ENCODE measurements at regions not wholly inside any gene's neighbourhood (a gene's known extent, or its start where the extent isn't known, plus 50 kb on each side); places are given as distances from the start of the nearest gene placed in this dataset.

GRCh38 chr10:71908998-71909397, 55.2 kb upstream of the CHST3 start (continued):
- TF ChIP-seq REST (IDR thresholded peaks at IDR 0.05; ENCODE audit: unreplicated experiment): no peak
- TF ChIP-seq EZH2phosphoT487 (IDR thresholded peaks at IDR 0.05; ENCODE audit: unreplicated experiment): no peak
- TF ChIP-seq ZNF331 (CRISPR knock-in tag; IDR thresholded peaks at IDR 0.05; ENCODE audit: low read depth): no peak
- TF ChIP-seq ZNF114 (CRISPR knock-in tag; IDR thresholded peaks at IDR 0.05): no peak

- no peaks in the 10 kb centered on the region for H3K36me3 Mint-ChIP-seq (ENCODE audit: low read depth)
- ATAC-seq: no peak
- Histone ChIP-seq H3K4me1 (ENCODE audit: insufficient read depth) (no peaks in the 10 kb centered on the region), H3K4me2 (no peak overlapping the region), H3K27me3 (ENCODE audit: insufficient read depth) (no peaks in the 10 kb centered on the region), H3F3A (replicated peaks; ENCODE audit: low read depth) (no peaks in the 10 kb centered on the region), H3K9me2 (ENCODE audit: insufficient read depth) (no peaks in the 10 kb centered on the region; the same call in 1 of the 2 replicates), H4K20me1 (replicated peaks; ENCODE audit: insufficient read depth) (no peaks in the 10 kb centered on the region), H2AFZ (no peak overlapping the region), H3K79me2 (replicated peaks; ENCODE audit: insufficient read depth) (no peaks in the 10 kb centered on the region), H3K36me3 (ENCODE audit: insufficient read depth) (no peaks in the 10 kb centered on the region), H3K27ac (ENCODE audit: low read depth) (no peak overlapping the region), H3K4me3 (no peak overlapping the region)
- H3K4me1 Mint-ChIP-seq: no peaks in the 10 kb centered on the region
- no peaks in the 10 kb centered on the region for H3K9me3 Mint-ChIP-seq
- peaks cover 7% of the 10 kb centered on the region for H3K27me3 Mint-ChIP-seq (ENCODE audit: insufficient read depth, low read depth, poor library complexity)
- TF ChIP-seq NANOG (IDR thresholded peaks at IDR 0.05; ENCODE audit: borderline replicate concordance) (no peak), JUNB (IDR thresholded peaks at IDR 0.05; ENCODE audit: unreplicated experiment) (no peak), STAT1 (IDR thresholded peaks at IDR 0.05; ENCODE audit: unreplicated experiment) (no peak), CREB1 (CRISPR knock-in tag; IDR thresholded peaks at IDR 0.05; ENCODE audit: low read depth) (no peak), ZNF114 (CRISPR knock-in tag; IDR thresholded peaks at IDR 0.05) (no peak), ETS1 (IDR thresholded peaks at IDR 0.05) (no peak), EZH2phosphoT487 (IDR thresholded peaks at IDR 0.05; ENCODE audit: unreplicated experiment) (no peak), POLR2AphosphoS5 (IDR thresholded peaks at IDR 0.05; ENCODE audit: low read depth) (no peak), ZNF331 (CRISPR knock-in tag; IDR thresholded peaks at IDR 0.05; ENCODE audit: low read depth) (no peak), ZNF462 (CRISPR knock-in tag; IDR thresholded peaks at IDR 0.05) (no peak)
- H3K4me3 Mint-ChIP-seq: no peak overlapping the region
- DNase-seq (ENCODE audit: low spot score): no peak
- H3K27ac Mint-ChIP-seq: no peak overlapping the region
Observed at GRCh38 chr10:71905164-71905563, 54.1 kb upstream of the PSAP start.

Data from GM23338 (cell line).